HCT116 (cell line): ENCODE measurements at regions not wholly inside any gene's neighbourhood (a gene's known extent, or its start where the extent isn't known, plus 50 kb on each side); places are given as distances from the start of the nearest gene placed in this dataset.

ENCODE experiments used
- CTCF ChIP-seq, 3 experiments: fragments of 200-600 bp in 1 of 3; sonication (generic) in 1 of 3; IDR thresholded peaks in 2 of 3; conservative IDR thresholded peaks in 1 of 3; 2 replicates each; pipeline ENCODE4 v1.5.1; 2012 to 2017; ENCODE audit warnings: low read depth in 2 of 3, low read length in 2 of 3, antibody characterized with exemption in 1 of 3, borderline replicate concordance in 1 of 3, control low read depth in 1 of 3, mild to moderate bottlenecking in 1 of 3, mixed read lengths in 1 of 3, mixed run types in 1 of 3, moderate library complexity in 1 of 3; ENCODE audit not compliant: insufficient read depth in 1 of 3
- EZH2 ChIP-seq: fragments of 200-600 bp; sonication (generic); IDR thresholded peaks from 2 replicates; pipeline ENCODE4 v1.6.1; 2017; ENCODE audit warnings: antibody characterized with exemption, mixed run types
- EZH2phosphoT487 ChIP-seq: fragments of 200-600 bp; IDR thresholded peaks from 2 replicates; pipeline ENCODE4 v1.6.1; 2018; ENCODE audit warnings: antibody characterized with exemption, borderline replicate concordance
- MAX ChIP-seq: IDR thresholded peaks from 2 replicates; pipeline ENCODE4 v1.6.1; 2012
- POLR2A ChIP-seq: IDR thresholded peaks from 2 replicates; pipeline ENCODE4 v1.7.0; 2011; ENCODE audit warnings: borderline replicate concordance; ENCODE audit not compliant: insufficient read depth, insufficient read length; ENCODE audit errors: extremely low read depth
- POLR2AphosphoS5 ChIP-seq: IDR thresholded peaks from 2 replicates; pipeline ENCODE4 v1.6.1; 2011; ENCODE audit warnings: mild to moderate bottlenecking, low read depth, low read length, moderate library complexity
- RAD21 ChIP-seq: IDR thresholded peaks from 2 replicates; pipeline ENCODE4 v1.6.1; 2012; ENCODE audit warnings: low read depth, mild to moderate bottlenecking
- SRF ChIP-seq: IDR thresholded peaks from 2 replicates; pipeline ENCODE4 v1.6.1; 2012; ENCODE audit warnings: low read depth
- YY1 ChIP-seq: IDR thresholded peaks from 2 replicates; pipeline ENCODE4 v1.6.1; 2011; ENCODE audit warnings: low read length, low read depth, moderate library complexity, mild to moderate bottlenecking; ENCODE audit not compliant: insufficient replicate concordance; ENCODE audit errors: extremely low read depth

GRCh38 chr15:69806287-69806915 lies 291.3 kb downstream of the TLE3 start:
- no peak for TF ChIP-seq CTCF (IDR thresholded peaks at IDR 0.05 in 2 of 3, conservative IDR thresholded peaks at IDR 0.05 in 1 of 3; ENCODE audit: borderline replicate concordance in 1 of 3, insufficient read depth in 1 of 3, low read depth in 2 of 3, low read length in 2 of 3)
- TF ChIP-seq YY1, result no peak
- TF ChIP-seq EZH2, result no peak
- no peak for TF ChIP-seq EZH2phosphoT487
- no peak for TF ChIP-seq MAX
- no peak for TF ChIP-seq RAD21
- TF ChIP-seq POLR2A, result no peak
- no peak for TF ChIP-seq POLR2AphosphoS5
- TF ChIP-seq SRF, result no peak
